GM19035 (cell line): ENCODE measurements at regions not wholly inside any gene's neighbourhood (a gene's known extent, or its start where the extent isn't known, plus 50 kb on each side); places are given as distances from the start of the nearest gene placed in this dataset.

Source experiments
- ATAC-seq: cut with Tn5 transposase; IDR thresholded peaks from one replicate; pipeline ENCODE4 v1.9.1; 2021; ENCODE audit not compliant: unreplicated experiment

- ATAC-seq, result no peak
Observed at GRCh38 chr5:77846422-77847128, 70.4 kb upstream of the TBCA start.

GRCh38 chr5:77845324-77845646 is 69.1 kb upstream of the TBCA start:
- ATAC-seq, result no peak

GRCh38 chr5:77844623-77845323 is 68.6 kb upstream of the TBCA start:
- ATAC-seq, result no peak

GRCh38 chr5:77844373-77844622 is 68.2 kb upstream of the TBCA start:
- ATAC-seq, result no peak

- ATAC-seq, result no peak
Observed at GRCh38 chr5:77843570-77844372, 67.6 kb upstream of the TBCA start.

GRCh38 chr5:77842243-77842642 is 66.1 kb upstream of the TBCA start:
- no peak for ATAC-seq

- ATAC-seq, result no peak
Observed at GRCh38 chr5:77841616-77842015, 65.5 kb upstream of the TBCA start.

GRCh38 chr5:77840930-77841329 is 64.8 kb upstream of the TBCA start:
- no peak for ATAC-seq

- no peak for ATAC-seq
Observed at GRCh38 chr5:77839691-77840090, 63.6 kb upstream of the TBCA start.

- no peak for ATAC-seq
Observed at GRCh38 chr5:77832938-77833337, 56.8 kb upstream of the TBCA start.

- no peak for ATAC-seq
Observed at GRCh38 chr5:77832166-77832770, 56.1 kb upstream of the TBCA start.

- no peak for ATAC-seq
Observed at GRCh38 chr5:77828445-77828844, 52.3 kb upstream of the TBCA start.
